SK-MEL-5 (cell line): ENCODE measurements at regions not wholly inside any gene's neighbourhood (a gene's known extent, or its start where the extent isn't known, plus 50 kb on each side); places are given as distances from the start of the nearest gene placed in this dataset.
A peak's percentile ranks its signal among the peaks of the same experiment; 100 is the strongest.

Source experiments
- DNase-seq: peaks from one replicate; pipeline ENCODE4 v3.0.0-alpha.2; 2016; ENCODE audit warnings: low read depth, low spot score
- in situ Hi-C: cut with HindIII; loops from 2 replicates; pipeline ENCODE4 v1.10.0; 2016; ENCODE audit warnings: low sequenced_read_pairs, high pct_unique_total_duplicates, low pct_unique_long_range_greater_than_20kb

DNA sequence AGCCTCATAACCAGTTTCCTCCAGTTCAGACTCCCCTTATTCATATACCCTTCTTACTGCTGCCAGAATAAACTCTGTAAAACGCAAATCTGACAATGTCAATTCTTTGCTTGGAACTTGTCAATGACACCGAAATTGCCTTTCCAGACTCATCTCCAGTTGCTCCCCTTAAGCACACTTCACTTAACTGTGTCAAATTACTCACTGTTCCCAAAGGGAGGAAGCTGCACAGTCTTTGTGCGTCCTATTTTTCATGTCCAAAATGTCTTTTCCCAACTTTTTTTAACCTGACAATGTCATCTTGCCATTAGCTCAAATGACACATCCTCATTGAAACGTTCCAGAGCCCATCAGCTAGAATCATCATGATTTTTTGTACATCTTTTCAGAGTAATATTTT lies 867.3 kb downstream of the RPA4 start:
- no peak for DNase-seq
- in situ Hi-C loops, result no loop called here

DNA sequence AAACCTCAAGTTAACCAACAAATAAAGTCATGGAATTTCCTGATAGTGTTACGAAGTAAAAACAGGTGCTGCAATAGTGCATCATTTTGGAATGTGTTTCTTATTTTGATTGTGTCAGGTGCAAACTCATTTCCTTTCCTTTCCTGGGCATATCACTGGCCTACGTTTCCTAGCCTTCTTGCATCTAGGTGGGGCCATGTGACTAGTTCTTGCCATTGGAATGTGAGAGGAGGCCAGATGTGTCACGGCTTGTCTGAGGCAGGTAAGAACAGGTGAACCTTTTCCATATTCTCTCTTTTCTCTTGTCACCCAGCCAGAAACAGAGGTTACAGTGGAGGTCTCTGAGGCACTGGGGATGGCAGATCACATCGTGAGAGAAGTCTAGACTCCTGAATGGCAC lies 868.0 kb downstream of the RPA4 start:
- in situ Hi-C loops, result no loop called here
- DNase-seq, result no peak

DNA sequence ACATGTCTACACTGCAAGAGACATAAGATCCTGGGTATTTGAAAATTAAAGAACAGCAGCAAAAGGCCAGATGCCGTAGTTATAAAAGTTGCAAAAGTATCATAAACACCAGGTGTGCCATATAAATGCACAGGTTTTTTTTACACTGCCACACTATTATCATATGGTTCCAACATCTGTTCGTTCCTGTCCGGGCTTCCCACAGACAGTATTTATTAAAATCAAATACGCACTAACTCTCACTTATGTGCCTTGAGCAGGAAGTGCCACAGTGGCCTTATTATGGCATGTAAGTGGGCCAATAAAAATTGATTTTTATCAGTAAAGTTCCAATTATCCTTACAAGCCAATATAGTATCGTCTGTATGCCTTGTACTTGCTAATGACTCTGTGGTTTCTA lies 873.2 kb downstream of the RPA4 start:
- DNase-seq, result no peak
- in situ Hi-C loops, result no loop called here

DNA sequence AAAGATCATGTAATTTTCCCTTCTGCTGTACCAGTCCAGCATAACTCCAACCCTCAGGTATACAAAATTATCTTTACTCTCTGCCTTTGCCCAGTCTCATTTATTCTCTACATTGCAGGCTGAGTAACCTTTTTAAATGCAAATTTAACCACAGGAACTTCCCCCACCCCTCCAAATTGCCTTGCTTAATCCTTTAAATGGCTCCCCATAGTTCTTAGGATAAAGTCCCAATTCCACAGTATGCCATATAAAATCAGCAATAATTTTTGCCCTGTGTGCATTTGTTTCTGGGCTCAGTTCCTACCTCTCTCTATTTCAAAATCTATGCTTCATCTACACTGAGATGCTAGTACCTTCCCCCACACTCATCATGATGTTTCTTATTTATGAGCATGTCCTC lies 879.7 kb downstream of the RPA4 start:
- no peak for DNase-seq
- in situ Hi-C loops, result no loop called here

DNA sequence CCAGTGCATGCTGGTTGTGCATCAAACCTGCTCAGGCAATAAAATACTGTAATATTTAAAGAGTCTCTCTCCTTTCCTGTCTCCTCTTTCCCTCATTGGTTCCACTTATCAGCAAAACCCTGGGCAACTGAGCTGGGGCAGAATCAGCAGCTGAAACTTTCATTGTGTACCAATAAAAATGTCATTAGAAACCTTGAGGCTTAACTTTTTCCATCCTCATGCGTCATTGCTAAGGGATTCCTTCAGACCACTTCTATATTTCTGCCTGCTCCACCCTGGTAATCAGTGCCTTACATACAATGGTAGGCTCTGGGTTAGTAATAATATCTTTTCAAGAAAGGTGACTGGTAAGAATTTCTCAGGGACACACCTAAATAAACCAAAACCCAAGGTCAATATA lies 880.3 kb downstream of the RPA4 start:
- DNase-seq, result no peak

DNA sequence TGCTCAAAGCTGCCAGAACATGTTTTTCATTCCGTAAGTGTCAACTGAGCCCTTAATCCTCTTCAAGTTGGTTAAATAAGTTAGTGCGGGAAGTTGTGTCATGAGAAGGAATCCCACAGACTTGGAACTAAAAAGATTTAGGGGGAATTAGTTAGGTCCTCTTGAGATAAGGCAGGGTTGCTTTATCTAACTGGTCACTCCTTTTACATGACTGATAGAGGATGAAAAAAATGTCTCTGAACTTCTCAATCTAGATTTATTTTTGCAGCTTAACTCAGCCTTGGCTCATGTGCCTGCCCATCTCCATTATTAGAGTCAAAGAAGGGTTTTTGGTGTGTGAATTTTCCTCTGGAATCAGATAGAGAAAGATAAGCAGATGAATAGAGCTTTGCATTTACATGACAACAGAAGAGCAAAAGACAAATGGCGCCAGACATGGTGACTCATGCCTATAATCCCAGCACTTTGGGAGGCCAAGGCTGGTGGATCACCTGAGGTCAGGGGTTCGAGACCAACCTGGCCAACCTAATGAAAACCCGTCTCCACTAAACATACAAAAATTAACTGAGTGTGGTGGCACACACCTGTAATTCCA lies 882.9 kb downstream of the RPA4 start:
- in situ Hi-C loops, result no loop called here
- no peak for DNase-seq

More for the DNA sequence above, 880.3 kb downstream of the RPA4 start:
- in situ Hi-C loops, result no loop called here

DNA sequence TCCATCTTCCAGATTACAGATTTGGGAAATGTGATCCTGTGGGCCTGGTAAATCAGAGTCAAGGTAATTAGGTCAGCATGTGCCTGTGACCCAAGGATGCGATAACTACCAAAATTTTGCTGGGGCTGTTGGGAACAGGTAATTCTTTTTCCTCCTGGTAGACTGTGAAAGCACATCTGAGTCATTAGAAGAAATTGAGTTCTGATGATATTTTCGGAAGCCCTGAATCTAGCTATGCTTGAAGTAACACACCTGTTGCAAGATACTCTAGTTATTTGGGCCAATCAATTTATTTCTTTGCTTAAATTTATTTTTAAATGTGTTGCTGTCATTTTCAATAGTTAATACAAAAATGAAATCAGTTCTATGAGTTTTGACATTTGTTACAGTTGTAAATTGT lies 903.6 kb downstream of the RPA4 start:
- in situ Hi-C loops, result no loop called here
- no peak for DNase-seq

DNA sequence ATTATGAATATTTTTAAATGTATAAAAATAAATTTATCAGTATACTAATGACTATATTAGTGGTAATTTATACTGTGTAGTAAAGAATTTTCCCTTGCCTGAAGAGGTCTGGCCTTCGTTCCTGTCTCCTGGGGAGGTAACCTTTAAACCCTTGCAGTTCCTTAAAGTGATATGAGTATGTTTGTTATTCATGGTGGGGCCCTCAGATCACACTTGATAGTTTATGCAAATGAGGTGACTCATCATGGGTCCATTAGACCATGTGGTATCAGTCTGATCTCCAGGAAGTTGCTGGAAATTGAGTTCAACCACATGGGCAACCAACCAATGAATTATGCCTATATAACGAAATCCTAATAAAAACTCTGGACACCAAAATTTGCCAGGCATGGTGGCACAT lies 904.1 kb downstream of the RPA4 start:
- no peak for DNase-seq
- in situ Hi-C loops, result no loop called here

DNA sequence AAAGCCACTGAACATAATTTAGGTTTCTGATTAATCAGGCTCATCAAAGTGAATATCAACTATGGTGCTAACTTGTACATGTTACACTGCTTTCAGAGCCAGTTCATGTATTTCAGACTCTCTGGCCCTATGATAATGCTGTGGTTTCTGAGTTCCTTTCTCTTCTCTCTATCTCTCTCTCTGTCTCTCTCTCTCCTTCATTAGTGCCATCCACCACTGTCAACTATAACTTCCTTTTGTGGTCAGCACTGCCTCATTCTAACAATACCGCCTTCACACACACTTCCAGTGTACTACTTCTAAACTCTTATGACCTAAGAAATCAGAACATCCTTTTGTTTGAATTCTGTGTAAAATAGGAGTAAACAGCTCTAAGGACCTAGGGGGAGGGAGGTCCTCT lies 907.1 kb downstream of the RPA4 start:
- in situ Hi-C loops, result no loop called here
- peak; percentile 65 for DNase-seq

DNA sequence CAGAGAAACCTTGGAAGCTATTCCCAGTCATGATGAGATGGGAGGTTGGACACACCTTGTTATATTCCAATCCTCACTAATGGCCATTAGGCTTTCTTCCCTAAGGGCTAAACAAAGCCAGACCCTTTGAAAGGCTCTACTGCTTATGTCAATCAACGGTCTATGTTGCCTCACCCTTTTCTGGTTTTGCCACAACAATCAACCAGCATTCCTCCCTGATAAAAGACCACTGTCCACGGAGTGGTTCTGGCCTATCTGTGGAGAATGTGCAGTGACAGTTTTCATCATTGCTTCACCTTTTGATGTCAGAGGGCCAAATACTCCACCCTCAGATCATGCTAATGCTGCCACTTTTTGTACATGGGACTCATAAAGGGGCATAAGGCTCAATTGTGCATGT lies 913.4 kb downstream of the RPA4 start:
- in situ Hi-C loops, result no loop called here
- no peak for DNase-seq

DNA sequence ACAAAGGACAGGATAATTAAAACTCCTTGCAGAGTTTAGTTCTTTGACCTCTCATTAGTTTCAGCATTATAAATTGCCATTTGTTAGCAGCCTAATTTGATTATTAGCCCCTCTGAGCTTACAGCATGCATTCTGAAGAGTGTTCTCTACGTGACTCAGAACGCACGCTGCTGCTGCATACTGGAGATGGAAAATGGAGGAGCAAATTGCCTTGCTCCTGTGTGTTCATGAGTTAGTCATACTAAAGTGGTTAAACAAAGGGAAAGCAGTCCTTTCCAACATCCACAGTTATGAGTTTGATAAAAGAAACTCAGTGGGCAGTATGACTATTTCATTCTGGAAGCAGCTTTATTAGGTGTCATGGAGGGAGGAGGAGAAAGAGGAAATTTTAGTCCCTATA lies 922.5 kb downstream of the RPA4 start:
- DNase-seq, result no peak
- in situ Hi-C loops, result no loop called here

DNA sequence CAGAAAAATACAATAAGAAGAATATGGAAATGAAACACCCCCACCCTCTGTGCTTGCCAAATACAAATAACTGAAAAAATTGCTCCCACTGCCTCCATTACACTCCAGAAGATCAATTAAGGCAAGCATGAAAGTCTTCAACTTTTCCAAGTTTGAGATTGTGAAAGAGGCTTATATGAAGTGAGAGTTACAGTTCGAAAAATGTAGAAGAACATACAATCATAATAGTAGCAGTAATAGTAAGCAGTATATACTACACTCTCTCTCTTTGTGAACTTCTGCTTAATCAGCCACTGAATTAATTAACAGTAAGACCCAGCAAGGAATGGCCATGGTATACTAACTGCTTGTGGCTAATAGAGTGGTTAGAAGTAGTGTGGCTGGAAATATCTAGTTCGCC lies 923.2 kb downstream of the RPA4 start:
- in situ Hi-C loops, result no loop called here
- DNase-seq, result no peak

DNA sequence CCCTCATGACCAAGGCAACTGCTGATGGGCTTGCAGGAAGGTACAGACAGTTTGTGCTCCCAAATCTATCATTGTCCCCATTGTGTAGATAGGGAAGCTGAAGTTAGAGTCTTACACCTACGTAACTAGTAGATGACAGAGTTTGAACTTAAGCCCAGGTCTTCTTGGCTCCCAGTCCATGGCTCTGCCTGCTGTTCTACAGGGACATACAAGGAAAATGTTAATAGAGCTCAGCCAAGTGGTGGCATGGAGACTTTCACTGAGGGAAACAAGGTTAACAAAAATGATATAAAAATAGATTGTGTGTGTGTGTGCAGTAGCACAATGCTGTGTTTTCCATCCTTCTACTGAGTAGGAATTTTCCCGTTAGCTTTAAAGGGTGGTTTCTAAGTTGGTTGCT lies 936.5 kb downstream of the RPA4 start:
- no peak for DNase-seq
- in situ Hi-C loops, result no loop called here

DNA sequence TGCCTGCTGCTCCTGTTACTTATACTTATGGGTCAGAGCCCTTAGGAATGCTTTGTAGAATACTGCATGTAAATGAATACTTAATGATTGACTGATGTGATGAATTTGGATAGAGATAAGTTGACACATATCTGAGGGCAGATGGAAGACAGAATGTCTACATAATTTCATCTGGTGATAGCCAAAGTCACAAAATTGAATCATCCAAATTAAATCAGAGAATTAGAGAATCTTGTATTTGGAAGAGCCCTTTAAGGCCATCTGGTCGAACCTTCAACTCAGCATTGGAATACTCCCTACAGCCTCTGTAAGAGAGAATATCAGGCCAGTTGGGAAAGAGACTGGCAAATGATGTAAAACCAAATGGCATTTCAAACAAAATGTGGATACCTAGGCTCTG lies 944.8 kb downstream of the RPA4 start:
- in situ Hi-C loops, result no loop called here
- DNase-seq, result no peak

DNA sequence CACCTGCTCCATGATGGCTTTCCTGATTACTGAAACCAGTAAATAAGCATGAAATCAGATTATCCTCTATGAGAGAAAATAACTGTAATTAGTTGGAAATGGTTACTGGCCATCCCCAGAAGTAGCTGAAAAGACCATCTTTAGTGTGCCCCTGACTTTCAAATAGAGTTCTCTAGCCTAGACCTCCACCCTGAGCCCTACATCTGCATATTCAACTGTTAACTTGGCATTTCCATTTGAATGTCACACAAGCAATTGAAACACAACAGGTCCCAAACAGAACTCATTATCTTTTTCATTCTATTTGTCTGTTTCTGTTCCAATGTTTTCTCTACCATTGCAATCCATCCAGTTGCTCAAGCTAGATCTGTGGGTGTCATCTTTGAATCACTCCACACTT lies 952.3 kb downstream of the RPA4 start:
- DNase-seq, result no peak
- in situ Hi-C loops, result no loop called here

DNA sequence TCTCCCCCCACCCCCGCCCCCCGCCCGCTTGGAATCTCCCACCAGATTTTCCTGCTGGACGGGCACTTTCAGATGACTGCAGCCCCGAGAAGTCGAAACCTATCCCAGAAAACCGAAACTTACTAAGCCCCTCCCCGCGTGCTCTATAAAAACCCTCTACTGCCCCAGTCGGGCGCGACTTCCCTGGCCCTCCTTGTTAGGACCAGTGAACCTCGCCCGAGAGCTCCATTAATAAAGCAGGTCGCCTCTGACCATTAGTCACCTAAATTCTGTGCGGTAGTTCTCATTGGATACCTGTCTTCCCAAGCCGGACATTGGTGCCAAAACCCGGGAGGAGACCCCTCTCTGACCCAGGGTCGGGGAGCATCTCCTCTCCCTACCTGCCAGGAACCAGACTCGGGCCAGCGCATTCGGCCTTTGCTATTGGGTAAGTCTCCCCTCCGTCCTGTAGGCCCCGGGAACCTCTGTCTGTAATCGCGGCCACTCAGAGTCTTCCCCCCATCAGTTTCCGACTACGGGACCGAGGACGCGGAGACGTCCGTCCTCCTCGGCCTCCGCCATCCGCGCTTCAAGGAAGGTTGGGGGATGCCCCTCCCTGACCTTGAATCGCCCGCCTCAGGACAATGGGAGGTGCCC lies 958.0 kb downstream of the RPA4 start:
- no peak for DNase-seq
- in situ Hi-C loops, result no loop called here

DNA sequence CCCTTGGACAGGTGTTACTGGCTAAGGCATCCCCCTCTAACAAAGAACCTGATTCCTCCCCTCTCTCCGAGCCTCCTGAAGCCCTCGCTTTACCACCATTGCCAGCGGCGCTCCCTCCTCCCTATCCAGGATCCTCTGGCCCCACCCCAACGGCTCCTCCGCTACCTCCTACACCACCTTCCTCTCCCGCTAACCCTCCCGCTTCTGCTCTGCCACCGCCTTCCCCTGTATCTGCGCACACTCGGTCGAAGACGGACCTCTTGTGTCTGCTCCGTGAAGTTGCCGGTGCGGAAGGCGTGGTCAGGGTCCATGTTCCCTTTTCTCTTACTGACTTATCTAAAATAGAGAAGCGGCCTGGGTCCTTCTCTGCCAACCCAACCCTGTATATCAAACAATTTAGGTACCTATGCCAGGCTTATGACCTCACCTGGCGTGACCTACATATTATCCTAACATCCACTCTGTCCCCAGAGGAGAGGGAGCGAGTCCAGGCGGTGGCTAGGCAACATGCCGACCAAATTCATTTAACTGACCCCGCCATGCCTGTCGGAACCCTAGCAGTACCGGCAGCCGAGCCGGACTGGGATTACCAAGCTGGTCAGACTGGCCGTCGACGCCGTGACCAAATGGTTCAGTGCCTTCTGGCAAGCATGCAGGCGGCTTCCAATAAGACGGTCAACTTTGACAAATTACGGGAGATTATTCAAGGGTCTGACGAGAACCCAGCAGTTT lies 958.9 kb downstream of the RPA4 start:
- in situ Hi-C loops, result no loop called here
- DNase-seq, result no peak

DNA sequence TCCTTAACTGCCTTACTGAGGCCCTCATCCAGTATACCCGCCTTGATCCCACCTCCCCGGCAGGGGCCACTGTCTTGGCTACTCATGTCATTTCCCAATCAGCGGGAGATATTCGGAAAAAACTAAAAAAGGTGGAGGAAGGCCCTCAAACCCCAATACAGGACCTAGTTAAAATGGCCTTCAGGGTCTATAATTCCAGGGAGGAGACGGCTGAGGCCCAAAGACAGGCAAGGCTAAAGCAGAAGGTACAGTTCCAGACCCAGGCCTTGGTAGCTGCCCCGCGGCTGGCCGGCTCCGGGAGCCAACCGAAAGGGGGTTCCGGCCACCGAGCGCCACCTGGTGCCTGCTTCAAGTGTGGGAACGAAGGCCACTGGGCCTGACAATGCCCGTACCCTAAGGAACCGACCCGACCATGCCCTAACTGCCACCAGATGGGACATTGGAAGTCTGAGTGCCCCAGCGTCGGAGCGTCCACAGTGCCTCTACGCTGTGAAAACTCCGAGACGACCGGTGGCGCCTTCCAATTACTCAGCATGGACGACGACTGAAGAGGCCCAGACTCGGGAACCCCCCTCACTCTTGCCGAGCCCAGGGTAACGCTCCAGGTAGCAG lies 959.6 kb downstream of the RPA4 start:
- in situ Hi-C loops, result no loop called here

DNA sequence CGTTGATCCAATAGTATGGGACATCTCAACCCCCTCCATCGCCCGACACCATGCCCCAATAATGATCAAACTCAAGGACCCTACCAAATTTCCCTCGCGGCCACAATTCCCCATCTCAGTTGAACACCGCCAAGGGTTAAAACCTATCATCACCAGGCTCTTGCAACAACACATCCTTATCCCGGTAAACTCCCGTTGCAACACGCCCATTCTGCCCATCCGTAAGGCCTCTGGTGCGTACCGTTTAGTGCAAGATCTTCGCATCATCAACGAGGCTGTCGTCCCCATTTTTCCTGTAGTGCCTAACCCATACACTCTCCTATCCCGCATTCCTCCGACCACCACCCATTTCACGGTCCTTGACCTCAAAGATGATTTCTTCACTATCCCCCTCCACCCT lies 960.5 kb downstream of the RPA4 start:
- in situ Hi-C loops, result no loop called here
- no peak for DNase-seq

More for the DNA sequence above, 959.6 kb downstream of the RPA4 start:
- DNase-seq, result no peak
